ENCODE measurements at regions not wholly inside any gene's neighbourhood (a gene's known extent, or its start where the extent isn't known, plus 50 kb on each side); places are given as distances from the start of the nearest gene placed in this dataset.

DNA sequence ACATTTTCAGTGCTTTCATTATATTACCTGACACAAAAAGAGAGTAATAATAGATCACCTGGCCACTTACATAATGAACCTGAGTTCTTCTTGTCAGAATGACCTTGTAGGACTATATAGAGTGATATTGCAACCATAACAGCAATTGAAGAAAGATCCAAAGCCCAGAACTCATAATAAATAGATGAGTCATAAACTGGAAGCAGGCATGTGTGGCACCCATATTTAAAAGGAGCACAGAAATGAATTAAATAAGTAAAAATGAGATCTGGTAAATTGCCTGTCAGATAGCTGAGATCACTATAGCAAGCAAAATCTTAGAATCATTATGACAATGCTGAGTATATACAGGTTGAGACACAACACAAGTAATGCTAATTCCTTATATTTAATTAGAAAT is 331.8 kb downstream of the AASDHPPT start:
- TF ChIP-seq CTCF (conservative IDR thresholded peaks at IDR 0.05; ENCODE audit: low read depth, low read length), result no peak
- peak; percentile 30 for DNase-seq (ENCODE audit: low read depth)
- no peak overlapping the region for H3K4me3 ChIP-seq (ENCODE audit: low read depth, low read length)

GRCh38 chr11:106409671-106410070 is 332.2 kb downstream of the AASDHPPT start:
- no peak for DNase-seq (ENCODE audit: low read depth)
- no peak overlapping the region for H3K4me3 ChIP-seq (ENCODE audit: low read depth, low read length)
- no peak for TF ChIP-seq CTCF (conservative IDR thresholded peaks at IDR 0.05; ENCODE audit: low read depth, low read length)

GRCh38 chr11:106410902-106411301 is 333.4 kb downstream of the AASDHPPT start:
- no peak for DNase-seq (ENCODE audit: low read depth)
- no peak overlapping the region for H3K4me3 ChIP-seq (ENCODE audit: low read depth, low read length)
- TF ChIP-seq CTCF (conservative IDR thresholded peaks at IDR 0.05; ENCODE audit: low read depth, low read length), result no peak

- no peak for TF ChIP-seq CTCF (conservative IDR thresholded peaks at IDR 0.05; ENCODE audit: low read depth, low read length)
- no peak overlapping the region for H3K4me3 ChIP-seq (ENCODE audit: low read depth, low read length)
- DNase-seq (ENCODE audit: low read depth), result no peak
Observed at GRCh38 chr11:106413222-106413621, 335.8 kb downstream of the AASDHPPT start.

DNA sequence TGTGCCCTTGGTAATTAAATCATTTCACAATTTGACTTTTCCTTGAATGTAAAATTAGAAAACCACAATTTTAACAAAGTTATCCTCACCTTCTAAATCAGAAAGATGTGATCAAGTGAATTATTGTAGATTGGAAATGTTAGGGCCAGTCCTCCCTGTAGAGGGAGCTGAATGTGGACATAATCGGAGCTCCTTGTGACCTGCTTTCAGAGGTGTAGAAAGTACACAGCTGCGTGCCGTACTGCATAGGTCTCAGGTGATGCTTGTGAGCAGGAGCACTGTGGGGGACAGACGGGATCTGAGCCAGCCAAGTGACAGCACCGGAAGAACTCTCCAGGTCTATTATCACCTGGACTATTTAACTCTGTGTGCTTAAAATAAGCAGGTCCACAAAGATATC is 338.0 kb downstream of the AASDHPPT start:
- peak; percentile 24 for TF ChIP-seq CTCF (conservative IDR thresholded peaks at IDR 0.05; ENCODE audit: low read depth, low read length)
- no peak overlapping the region for H3K4me3 ChIP-seq (ENCODE audit: low read depth, low read length)
- DNase-seq (ENCODE audit: low read depth), result no peak

DNA sequence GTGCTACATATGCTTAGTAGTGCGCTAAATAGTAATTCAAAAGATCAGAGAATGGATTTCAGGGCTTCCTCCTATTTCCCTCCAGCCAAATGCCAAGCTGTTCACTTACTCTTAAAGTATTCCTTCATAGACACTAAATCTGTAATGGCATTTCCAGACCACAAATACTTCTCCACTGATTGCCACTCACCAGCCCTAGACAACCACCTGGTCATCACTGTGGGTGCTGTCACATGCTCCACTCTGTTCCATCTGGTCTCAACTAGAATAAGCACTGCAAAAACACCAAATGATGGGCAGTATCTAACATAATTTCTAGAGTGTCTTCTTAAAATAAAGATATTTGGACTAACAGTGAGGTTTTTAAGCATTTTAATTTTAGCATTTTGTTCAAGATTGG is 341.3 kb downstream of the AASDHPPT start:
- no peak for DNase-seq (ENCODE audit: low read depth)
- no peak for TF ChIP-seq CTCF (conservative IDR thresholded peaks at IDR 0.05; ENCODE audit: low read depth, low read length)

GRCh38 chr11:106420048-106420665 is 342.7 kb downstream of the AASDHPPT start:
- no peak overlapping the region for H3K4me3 ChIP-seq (ENCODE audit: low read depth, low read length)
- peak; percentile 17 for DNase-seq (ENCODE audit: low read depth)
- no peak for TF ChIP-seq CTCF (conservative IDR thresholded peaks at IDR 0.05; ENCODE audit: low read depth, low read length)

More for the DNA sequence above, 341.3 kb downstream of the AASDHPPT start:
- H3K4me3 ChIP-seq (ENCODE audit: low read depth, low read length), result no peak overlapping the region
